Prostate gland (tissue), 2 donors: ENCODE measurements at regions not wholly inside any gene's neighbourhood (a gene's known extent, or its start where the extent isn't known, plus 50 kb on each side); places are given as distances from the start of the nearest gene placed in this dataset.

Experiments used
- CTCF ChIP-seq, 4 experiments: fragments of 200-600 bp in 2 of 4; fragments of 450-650 bp in 2 of 4; sonication (generic) in 2 of 4; IDR thresholded peaks; 1 replicate in 3 of 4; 2 replicates in 1 of 4; pipeline ENCODE4 v1.5.1; 2016 to 2019; ENCODE audit warnings: antibody characterized with exemption in 4 of 4, mild to moderate bottlenecking in 2 of 4, moderate library complexity in 2 of 4
- POLR2A ChIP-seq: fragments of 450-650 bp; IDR thresholded peaks from one replicate; pipeline ENCODE4 v1.6.1; 2016; ENCODE audit warnings: antibody characterized with exemption, mild to moderate bottlenecking

GRCh38 chr10:4025339-4025738 lies 240.3 kb upstream of the KLF6 start:
- TF ChIP-seq CTCF (IDR thresholded peaks at IDR 0.05) (no peak), POLR2A (no peak)
